Caco-2 (cell line): ENCODE measurements at regions not wholly inside any gene's neighbourhood (a gene's known extent, or its start where the extent isn't known, plus 50 kb on each side); places are given as distances from the start of the nearest gene placed in this dataset.

Experiments used
- BruUV-seq: library from RNA; stranded (reverse); fragments of 400-500 nt; replicated peaks from 2 replicates; lab custom pipeline; 2021; lab: Mats Ljungman, UMichigan
- CTCF ChIA-PET: fragments of 300-600 bp; sonication (Branson Sonifier 250); formaldehyde crosslinking; loops from one replicate; lab custom pipeline; 2022; ENCODE audit warnings: antibody characterized with exemption; lab: Charles Lee
- POLR2A ChIA-PET: fragments of 300-600 bp; sonication (Branson Sonifier 250); formaldehyde crosslinking; loops from one replicate; lab custom pipeline; 2022; ENCODE audit warnings: antibody characterized with exemption; lab: Charles Lee
- DNase-seq, 2 experiments: peaks; one replicate each; pipeline versions ENCODE4 v3.0.0 to v3.0.0-alpha.2; 2020 to 2022
- H3K27me3 ChIP-seq: replicated peaks from 2 replicates; pipeline ENCODE4 v1.6.0; 2011; ENCODE audit warnings: low read length; ENCODE audit not compliant: control insufficient read depth, insufficient read depth
- H3K36me3 ChIP-seq: 2 replicates; pipeline ENCODE4 v1.5.1; 2011; ENCODE audit warnings: low read length; ENCODE audit not compliant: control insufficient read depth, insufficient read depth
- H3K4me1 ChIP-seq: fragments of 250-450 bp; sonication (Bioruptor Pico); 2 replicates; pipeline ENCODE4 v1.5.1; 2020; ENCODE audit warnings: mild to moderate bottlenecking
- H3K4me3 ChIP-seq: 2 replicates; pipeline ENCODE4 v1.5.1; 2011; ENCODE audit warnings: low read depth, mild to moderate bottlenecking, control low read depth, low read length
- H3K9me3 ChIP-seq: fragments of 250-450 bp; sonication (Bioruptor Pico); 2 replicates; pipeline ENCODE4 v1.5.1; 2020; ENCODE audit warnings: mild to moderate bottlenecking, moderate library complexity
- H3K27ac Mint-ChIP-seq: one replicate; pipeline ENCODE4 v1.8.0; 2022; ENCODE audit warnings: mixed read lengths; ENCODE audit not compliant: unreplicated experiment
- H3K27me3 Mint-ChIP-seq: one replicate; pipeline ENCODE4 v1.8.0; 2022; ENCODE audit warnings: mixed read lengths; ENCODE audit not compliant: insufficient read depth, unreplicated experiment
- H3K36me3 Mint-ChIP-seq: one replicate; pipeline ENCODE4 v1.8.0; 2022; ENCODE audit warnings: mild to moderate bottlenecking, mixed read lengths; ENCODE audit not compliant: insufficient read depth, unreplicated experiment
- H3K4me1 Mint-ChIP-seq: one replicate; pipeline ENCODE4 v1.8.0; 2022; ENCODE audit warnings: low read depth, mixed read lengths; ENCODE audit not compliant: unreplicated experiment
- H3K4me3 Mint-ChIP-seq: one replicate; pipeline ENCODE4 v1.8.0; 2022; ENCODE audit warnings: mild to moderate bottlenecking, moderate library complexity, mixed read lengths; ENCODE audit not compliant: unreplicated experiment
- H3K9me3 Mint-ChIP-seq: one replicate; pipeline ENCODE4 v1.8.0; 2022; ENCODE audit warnings: mixed read lengths; ENCODE audit not compliant: unreplicated experiment
- CTCF ChIP-seq, 2 experiments: fragments of 200-600 bp in 1 of 2; IDR thresholded peaks; 1 replicate in 1 of 2; 2 replicates in 1 of 2; pipeline versions ENCODE4 v1.5.1 to v1.8.0; 2011 to 2022; ENCODE audit warnings: antibody characterized with exemption in 1 of 2, control low read depth in 1 of 2, inconsistent platforms in 1 of 2, low read depth in 1 of 2, low read length in 1 of 2, mild to moderate bottlenecking in 1 of 2, moderate library complexity in 1 of 2; ENCODE audit not compliant: insufficient read depth in 1 of 2, severe bottlenecking in 1 of 2, unreplicated experiment in 1 of 2
- intact Hi-C: fragments of 100-400 bp; cut with micrococcal nuclease; formaldehyde crosslinking; loops from one replicate; pipeline ENCODE4 v1.10.0; 2022; ENCODE audit not compliant: unreplicated experiment

- Mint-ChIP-seq H3K4me1 (no peaks in the 10 kb centered on the region), H3K27me3 (peaks cover 11% of the 10 kb centered on the region), H3K36me3 (no peaks in the 10 kb centered on the region), H3K27ac (no peak overlapping the region), H3K4me3 (no peak overlapping the region), H3K9me3 (no peaks in the 10 kb centered on the region)
- ChIA-PET POLR2A (no interaction called here), CTCF (no interaction called here)
- no peaks in the 10 kb centered on the region for H3K9me3 ChIP-seq
- no TSS peak for BruUV-seq
- H3K4me3 ChIP-seq: no peak overlapping the region
- H3K36me3 ChIP-seq: no peaks in the 10 kb centered on the region
- no peak for DNase-seq
- H3K27me3 ChIP-seq: no peaks in the 10 kb centered on the region
- H3K4me1 ChIP-seq: no peaks in the 10 kb centered on the region
- TF ChIP-seq CTCF (IDR thresholded peaks at IDR 0.05; ENCODE audit: insufficient read depth in 1 of 2, low read depth in 1 of 2, low read length in 1 of 2, severe bottlenecking in 1 of 2, unreplicated experiment in 1 of 2): no peak
- intact Hi-C loops: no loop called here
Measured at GRCh38 chr13:47008318-47008717, 111.5 kb upstream of the HTR2A start.

DNA sequence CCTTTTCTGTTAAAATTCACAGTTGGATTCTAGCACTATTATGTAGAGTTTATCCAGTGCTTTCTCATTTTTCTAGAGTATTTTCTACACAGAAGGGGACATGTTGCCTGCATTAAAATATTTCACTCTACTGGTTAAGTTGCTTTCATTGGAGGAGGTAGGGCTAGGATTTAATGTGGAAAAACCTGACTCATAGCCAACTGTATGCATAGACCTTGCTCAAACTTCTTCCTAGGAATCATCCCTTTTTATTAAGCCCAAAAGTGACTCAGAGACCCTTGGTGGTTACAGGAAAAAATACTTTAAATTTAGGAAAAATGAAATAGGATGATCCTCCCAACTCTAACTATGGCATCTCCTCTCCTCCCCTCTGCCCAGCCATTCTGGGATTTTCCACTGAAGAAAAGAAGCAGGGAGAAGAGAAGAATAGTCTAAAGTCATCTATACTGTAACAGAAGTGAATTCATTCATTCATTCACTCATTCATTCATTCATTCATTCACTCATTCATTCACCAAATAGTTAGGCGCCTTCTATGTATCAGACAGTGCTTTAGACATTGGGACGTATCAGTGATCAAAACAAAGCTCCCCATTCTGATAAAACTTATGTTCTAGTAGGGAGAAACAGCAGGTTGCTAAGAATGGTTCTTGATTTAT is 109.0 kb upstream of the HTR2A start:
- intact Hi-C loops: no loop called here
- H3K4me3 ChIP-seq: no peak overlapping the region
- Mint-ChIP-seq H3K27me3 (peaks cover 12% of the 10 kb centered on the region), H3K27ac (no peak overlapping the region), H3K4me3 (no peak overlapping the region), H3K9me3 (no peaks in the 10 kb centered on the region), H3K4me1 (no peaks in the 10 kb centered on the region), H3K36me3 (no peaks in the 10 kb centered on the region)
- H3K9me3 ChIP-seq: no peaks in the 10 kb centered on the region
- H3K27me3 ChIP-seq: no peaks in the 10 kb centered on the region
- POLR2A ChIA-PET: no interaction called here
- TF ChIP-seq CTCF (IDR thresholded peaks at IDR 0.05; ENCODE audit: insufficient read depth in 1 of 2, low read depth in 1 of 2, low read length in 1 of 2, severe bottlenecking in 1 of 2, unreplicated experiment in 1 of 2): no peak
- H3K36me3 ChIP-seq: no peaks in the 10 kb centered on the region
- DNase-seq: no peak
- no TSS peak for BruUV-seq
- H3K4me1 ChIP-seq: no peaks in the 10 kb centered on the region
- CTCF ChIA-PET: no interaction called here

GRCh38 chr13:47004540-47004939 is 107.7 kb upstream of the HTR2A start:
- ChIA-PET CTCF (interaction anchor here (0.6 kb wide), 1 partner anchor 552 kb away, joined by 3 read pairs; no protein-coding TSS in a partner anchor), POLR2A (no interaction called here)
- no peaks in the 10 kb centered on the region for H3K27me3 ChIP-seq
- no peak overlapping the region for H3K4me3 ChIP-seq
- no peak for TF ChIP-seq CTCF (IDR thresholded peaks at IDR 0.05; ENCODE audit: insufficient read depth in 1 of 2, low read depth in 1 of 2, low read length in 1 of 2, severe bottlenecking in 1 of 2, unreplicated experiment in 1 of 2)
- no peaks in the 10 kb centered on the region for H3K36me3 ChIP-seq
- DNase-seq: no peak
- no peaks in the 10 kb centered on the region for H3K9me3 Mint-ChIP-seq
- intact Hi-C loops: no loop called here
- BruUV-seq: no TSS peak
- no peaks in the 10 kb centered on the region for H3K9me3 ChIP-seq
- no peak overlapping the region for H3K27ac Mint-ChIP-seq
- H3K27me3 Mint-ChIP-seq: peaks cover 12% of the 10 kb centered on the region
- H3K36me3 Mint-ChIP-seq: no peaks in the 10 kb centered on the region
- no peaks in the 10 kb centered on the region for H3K4me1 Mint-ChIP-seq
- H3K4me1 ChIP-seq: no peaks in the 10 kb centered on the region
- no peak overlapping the region for H3K4me3 Mint-ChIP-seq
